Fibroblast of pulmonary artery (primary cell): ENCODE measurements at regions not wholly inside any gene's neighbourhood (a gene's known extent, or its start where the extent isn't known, plus 50 kb on each side); places are given as distances from the start of the nearest gene placed in this dataset.
A peak's percentile ranks its signal among the peaks of the same experiment; 100 is the strongest.

ENCODE experiments used
- DNase-seq: peaks from one replicate; pipeline ENCODE4 v3.0.0-alpha.2; 2010; ENCODE audit warnings: low read depth
- H3K4me3 ChIP-seq: replicated peaks from 2 replicates; pipeline ENCODE4 v1.5.1; 2011; ENCODE audit warnings: low read depth, mild to moderate bottlenecking, control low read depth, low read length, moderate library complexity
- CTCF ChIP-seq: IDR thresholded peaks from 2 replicates; pipeline ENCODE4 v1.5.1; 2011; ENCODE audit warnings: mild to moderate bottlenecking, control low read depth, low read length, inconsistent platforms; ENCODE audit errors: missing control alignments

- no peak overlapping the region for H3K4me3 ChIP-seq
- no peak for DNase-seq
- no peak for TF ChIP-seq CTCF
Measured at GRCh38 chr20:7695051-7695495, 245.2 kb downstream of the HAO1 start.

- no peak overlapping the region for H3K4me3 ChIP-seq
- no peak for TF ChIP-seq CTCF
Measured at GRCh38 chr20:7695635-7696034, 244.6 kb downstream of the HAO1 start.

GRCh38 chr20:7696311-7696710, 243.9 kb downstream of the HAO1 start:
- no peak for TF ChIP-seq CTCF
- no peak for DNase-seq
- no peak overlapping the region for H3K4me3 ChIP-seq

More at GRCh38 chr20:7695635-7696034, 244.6 kb downstream of the HAO1 start:
- DNase-seq: peak; percentile 17

- peak; percentile 28 for DNase-seq
- TF ChIP-seq CTCF: no peak
- no peak overlapping the region for H3K4me3 ChIP-seq
Measured at GRCh38 chr20:7702141-7702540, 238.1 kb downstream of the HAO1 start.

GRCh38 chr20:7703551-7703961, 236.7 kb downstream of the HAO1 start:
- no peak for DNase-seq
- TF ChIP-seq CTCF: no peak
- H3K4me3 ChIP-seq: no peak overlapping the region

GRCh38 chr20:7703996-7704395, 236.3 kb downstream of the HAO1 start:
- DNase-seq: no peak
- TF ChIP-seq CTCF: no peak
- H3K4me3 ChIP-seq: no peak overlapping the region

- no peak for TF ChIP-seq CTCF
- DNase-seq: no peak
- H3K4me3 ChIP-seq: no peak overlapping the region
Measured at GRCh38 chr20:7708112-7708511, 232.1 kb downstream of the HAO1 start.
